NCI-H2196 (cell line): ENCODE measurements at regions not wholly inside any gene's neighbourhood (a gene's known extent, or its start where the extent isn't known, plus 50 kb on each side); places are given as distances from the start of the nearest gene placed in this dataset.

Source experiments
- DNase-seq: peaks from one replicate; lab custom pipeline; 2025; ENCODE audit not compliant: unreplicated experiment; lab: John Stamatoyannopoulos, UW

- no peak for DNase-seq
Measured at GRCh38 chr22:48696371-48696770, 1131.3 kb downstream of the BRD1 start.

GRCh38 chr22:48695731-48696305 lies 1131.9 kb downstream of the BRD1 start:
- no peak for DNase-seq

GRCh38 chr22:48695251-48695650 lies 1132.4 kb downstream of the BRD1 start:
- no peak for DNase-seq

- DNase-seq: no peak
Measured at GRCh38 chr22:48694296-48694883, 1133.3 kb downstream of the BRD1 start.

GRCh38 chr22:48693377-48694135 lies 1134.1 kb downstream of the BRD1 start:
- DNase-seq: no peak

- DNase-seq: no peak
Measured at GRCh38 chr22:48692734-48693376, 1134.8 kb downstream of the BRD1 start.

- no peak for DNase-seq
Measured at GRCh38 chr22:48691431-48691851, 1136.2 kb downstream of the BRD1 start.

- DNase-seq: no peak
Measured at GRCh38 chr22:48690583-48691317, 1136.9 kb downstream of the BRD1 start.

- DNase-seq: no peak
Measured at GRCh38 chr22:48689206-48689605, 1138.5 kb downstream of the BRD1 start.

- no peak for DNase-seq
Measured at GRCh38 chr22:48688366-48688765, 1139.3 kb downstream of the BRD1 start.

- DNase-seq: no peak
Measured at GRCh38 chr22:48687606-48688005, 1140.1 kb downstream of the BRD1 start.

- DNase-seq: no peak
Measured at GRCh38 chr22:48686694-48687302, 1140.9 kb downstream of the BRD1 start.

- DNase-seq: no peak
Measured at GRCh38 chr22:48685767-48686166, 1141.9 kb downstream of the BRD1 start.

GRCh38 chr22:48683640-48684039 lies 1144.0 kb downstream of the BRD1 start:
- DNase-seq: no peak

GRCh38 chr22:48682504-48682903 lies 1145.2 kb downstream of the BRD1 start:
- DNase-seq: no peak

- DNase-seq: no peak
Measured at GRCh38 chr22:48680601-48681000, 1147.1 kb downstream of the BRD1 start.

GRCh38 chr22:48679656-48680555 lies 1147.8 kb downstream of the BRD1 start:
- no peak for DNase-seq

GRCh38 chr22:48678171-48679135 lies 1149.2 kb downstream of the BRD1 start:
- no peak for DNase-seq

GRCh38 chr22:48677621-48678020 lies 1150.1 kb downstream of the BRD1 start:
- no peak for DNase-seq
